Astrocyte of the cerebellum (primary cell): ENCODE measurements at regions not wholly inside any gene's neighbourhood (a gene's known extent, or its start where the extent isn't known, plus 50 kb on each side); places are given as distances from the start of the nearest gene placed in this dataset.

ENCODE experiments used
- DNase-seq: peaks from one replicate; pipeline ENCODE4 v3.0.0-alpha.2; 2011; ENCODE audit warnings: low read depth
- H3K4me3 ChIP-seq: 2 replicates; pipeline ENCODE4 v1.5.1; 2011; ENCODE audit warnings: mild to moderate bottlenecking, low read depth, low read length, moderate library complexity
- CTCF ChIP-seq: IDR thresholded peaks from 2 replicates; pipeline ENCODE4 v1.5.1; 2012; ENCODE audit warnings: low read length, low read depth, moderate library complexity, mild to moderate bottlenecking; ENCODE audit errors: missing control alignments
- in situ Hi-C: cut with HindIII; loops from 2 replicates; pipeline ENCODE4 v1.10.0; 2017; ENCODE audit warnings: low sequenced_read_pairs

DNA sequence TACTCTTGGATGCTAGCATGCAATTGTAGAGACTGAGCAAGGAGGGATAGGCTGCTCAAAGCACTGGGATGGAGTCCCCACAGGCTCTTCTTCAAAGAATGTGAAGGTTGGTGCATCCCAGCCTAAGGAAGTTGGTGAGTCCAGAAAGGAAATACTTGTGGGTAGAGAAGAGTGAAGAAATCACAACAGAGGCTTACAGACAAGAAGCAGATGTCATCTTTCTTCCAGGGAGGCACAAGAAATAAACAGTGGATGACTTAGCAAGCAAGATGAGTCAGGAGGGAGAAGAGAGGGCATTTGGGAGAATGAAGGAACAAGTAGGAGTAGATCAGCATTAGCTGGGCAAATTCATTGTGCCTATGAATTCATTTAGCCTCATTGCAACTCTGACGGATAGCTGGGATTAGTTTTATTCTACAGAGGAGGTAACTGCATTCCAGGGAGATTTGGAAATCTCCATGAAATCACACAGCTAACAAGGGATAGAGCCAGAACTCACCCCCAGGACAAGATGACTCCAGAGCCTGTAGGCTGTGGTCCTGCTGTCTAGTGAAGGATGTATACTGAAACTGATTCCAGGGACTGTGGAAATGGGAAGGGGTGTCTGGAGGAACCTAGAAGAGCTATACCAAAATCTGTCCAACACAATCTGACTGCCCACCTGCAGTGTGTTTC is 125.8 kb upstream of the SPTLC3 start:
- in situ Hi-C loops: no loop called here
- DNase-seq: no peak
- TF ChIP-seq CTCF: no peak
- H3K4me3 ChIP-seq: no peak overlapping the region

- TF ChIP-seq CTCF: no peak
- no peak for DNase-seq
- in situ Hi-C loops: no loop called here
- no peak overlapping the region for H3K4me3 ChIP-seq
Observed at GRCh38 chr20:12883507-12883885, 125.3 kb upstream of the SPTLC3 start.

- no peak for DNase-seq
- TF ChIP-seq CTCF: no peak
- in situ Hi-C loops: no loop called here
- H3K4me3 ChIP-seq: no peak overlapping the region
Observed at GRCh38 chr20:12886618-12887363, 122.0 kb upstream of the SPTLC3 start.

DNA sequence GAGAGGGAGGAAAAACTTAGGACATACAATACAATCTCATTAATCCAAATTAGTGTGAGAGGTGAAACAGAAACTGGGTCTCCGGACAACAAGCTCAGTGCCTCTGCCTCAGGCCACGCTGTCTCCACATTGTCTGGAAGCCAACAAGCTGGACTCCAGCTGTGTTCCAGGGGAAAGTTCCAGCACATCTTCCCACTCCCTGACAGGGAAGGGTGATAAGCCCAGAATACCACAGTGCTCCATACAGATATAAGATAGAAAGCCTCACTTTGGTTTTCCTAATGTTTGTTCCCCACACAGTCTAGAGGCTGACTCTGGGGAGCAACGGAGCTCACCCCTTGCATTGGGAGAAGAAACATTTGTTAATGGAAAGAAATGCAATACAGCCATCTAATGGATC is 117.1 kb upstream of the SPTLC3 start:
- no peak for DNase-seq
- no peak overlapping the region for H3K4me3 ChIP-seq
- in situ Hi-C loops: no loop called here
- no peak for TF ChIP-seq CTCF

- DNase-seq: no peak
- TF ChIP-seq CTCF: no peak
- H3K4me3 ChIP-seq: no peak overlapping the region
- in situ Hi-C loops: no loop called here
Observed at GRCh38 chr20:12893019-12893418, 115.8 kb upstream of the SPTLC3 start.

- in situ Hi-C loops: no loop called here
- no peak overlapping the region for H3K4me3 ChIP-seq
- TF ChIP-seq CTCF: no peak
- no peak for DNase-seq
Observed at GRCh38 chr20:12893653-12894052, 115.1 kb upstream of the SPTLC3 start.
